Mesenchymal stem cell (in vitro differentiated cells and primary cell): ENCODE measurements at regions not wholly inside any gene's neighbourhood (a gene's known extent, or its start where the extent isn't known, plus 50 kb on each side); places are given as distances from the start of the nearest gene placed in this dataset.

Experiments used
- DNase-seq: peaks from one replicate; pipeline ENCODE4 v3.0.0-alpha.2; 2013
- H2AFZ ChIP-seq: one replicate; pipeline ENCODE4 v1.6.1; 2013; ENCODE audit warnings: low read depth, mild to moderate bottlenecking, control low read depth, inconsistent platforms, low read length, moderate library complexity
- H2AK5ac ChIP-seq: 2 replicates; pipeline ENCODE4 v1.6.1; 2013; ENCODE audit warnings: low read length, moderate library complexity, mild to moderate bottlenecking, inconsistent platforms; ENCODE audit not compliant: severe bottlenecking
- H2BK120ac ChIP-seq: one replicate; pipeline ENCODE4 v1.6.1; 2013; ENCODE audit warnings: low read depth, mild to moderate bottlenecking, inconsistent platforms, low read length, moderate library complexity
- H2BK12ac ChIP-seq, 2 experiments: one replicate each; pipeline ENCODE4 v1.6.1; 2013; ENCODE audit warnings: inconsistent platforms in 2 of 2, low read length in 2 of 2, mild to moderate bottlenecking in 2 of 2, moderate library complexity in 2 of 2, control low read depth in 1 of 2
- H2BK15ac ChIP-seq: one replicate; pipeline ENCODE4 v1.6.1; 2013; ENCODE audit warnings: mild to moderate bottlenecking, low read depth, inconsistent platforms; ENCODE audit not compliant: poor library complexity, severe bottlenecking
- H2BK5ac ChIP-seq: 2 replicates; pipeline ENCODE4 v1.6.1; 2013; ENCODE audit warnings: low read depth, mild to moderate bottlenecking, low read length, control low read depth, inconsistent platforms; ENCODE audit not compliant: poor library complexity, severe bottlenecking
- H3K14ac ChIP-seq, 2 experiments: one replicate each; pipeline ENCODE4 v1.6.1; 2013; ENCODE audit warnings: inconsistent platforms in 2 of 2, low read length in 2 of 2, control low read depth in 1 of 2, mild to moderate bottlenecking in 1 of 2, moderate library complexity in 1 of 2
- H3K18ac ChIP-seq, 2 experiments: one replicate each; pipeline ENCODE4 v1.6.1; 2013; ENCODE audit warnings: inconsistent platforms in 2 of 2, low read length in 2 of 2, control low read depth in 1 of 2, low read depth in 1 of 2, mild to moderate bottlenecking in 1 of 2
- H3K23ac ChIP-seq, 2 experiments: one replicate each; pipeline ENCODE4 v1.6.1; 2013; ENCODE audit warnings: inconsistent platforms in 2 of 2, low read length in 2 of 2, mild to moderate bottlenecking in 2 of 2, moderate library complexity in 2 of 2, control low read depth in 1 of 2
- H3K27ac ChIP-seq: 2 replicates; pipeline ENCODE4 v1.5.1; 2013; ENCODE audit warnings: mild to moderate bottlenecking, moderate library complexity, low read length, control low read depth, inconsistent platforms; ENCODE audit not compliant: poor library complexity, severe bottlenecking
- H3K27me3 ChIP-seq, 2 experiments: 2 replicates each; pipeline versions ENCODE4 v1.6.1 to v1.7.0; 2013; ENCODE audit warnings: low read length in 2 of 2, mild to moderate bottlenecking in 2 of 2, moderate library complexity in 2 of 2, control low read depth in 1 of 2, inconsistent platforms in 1 of 2; ENCODE audit not compliant: control insufficient read depth in 1 of 2, insufficient read depth in 1 of 2
- H3K36me3 ChIP-seq, 2 experiments: 2 replicates each; pipeline versions ENCODE4 v1.6.1 to v1.7.0; 2013; ENCODE audit warnings: low read length in 2 of 2, control low read depth in 1 of 2, inconsistent platforms in 1 of 2, low read depth in 1 of 2, mild to moderate bottlenecking in 1 of 2; ENCODE audit not compliant: insufficient read depth in 2 of 2, control insufficient read depth in 1 of 2
- H3K4ac ChIP-seq, 2 experiments: one replicate each; pipeline ENCODE4 v1.6.1; 2013; ENCODE audit warnings: inconsistent platforms in 2 of 2, low read length in 2 of 2, mild to moderate bottlenecking in 2 of 2, moderate library complexity in 2 of 2, control low read depth in 1 of 2, low read depth in 1 of 2
- H3K4me1 ChIP-seq: 2 replicates; pipeline ENCODE4 v1.6.1; 2013; ENCODE audit warnings: low read depth, low read length, control low read depth; ENCODE audit not compliant: control insufficient read depth, insufficient read depth
- H3K4me2 ChIP-seq: 2 replicates; pipeline ENCODE4 v1.6.1; 2013; ENCODE audit warnings: low read length, mild to moderate bottlenecking, inconsistent platforms; ENCODE audit not compliant: poor library complexity, severe bottlenecking
- H3K4me3 ChIP-seq, 2 experiments: 2 replicates each; pipeline versions ENCODE4 v1.5.1 to v1.7.0; 2013; ENCODE audit warnings: low read length in 2 of 2, mild to moderate bottlenecking in 2 of 2, control low read depth in 1 of 2, low read depth in 1 of 2; ENCODE audit not compliant: insufficient read depth in 1 of 2
- H3K79me1 ChIP-seq: replicated peaks from 2 replicates; pipeline ENCODE4 v1.6.1; 2013; ENCODE audit warnings: mild to moderate bottlenecking, control low read depth, low read length, inconsistent platforms; ENCODE audit not compliant: poor library complexity, severe bottlenecking
- H3K9ac ChIP-seq: 2 replicates; pipeline ENCODE4 v1.7.0; 2013; ENCODE audit warnings: mild to moderate bottlenecking, low read length, moderate library complexity
- H3K9me3 ChIP-seq: 2 replicates; pipeline ENCODE4 v1.7.0; 2013; ENCODE audit warnings: mild to moderate bottlenecking, low read length; ENCODE audit not compliant: control insufficient read depth
- H4K8ac ChIP-seq: one replicate; pipeline ENCODE4 v1.6.1; 2013; ENCODE audit warnings: inconsistent platforms, mild to moderate bottlenecking, low read length, moderate library complexity
- H4K91ac ChIP-seq: one replicate; pipeline ENCODE4 v1.6.1; 2013; ENCODE audit warnings: mild to moderate bottlenecking, low read length, inconsistent platforms
- WGBS: methylation state at CpG from one replicate; pipeline ENCODE4 v1.1.7; 2013; ENCODE audit warnings: mixed read lengths; 5-methylcytosine and 5-hydroxymethylcytosine counted together

DNA sequence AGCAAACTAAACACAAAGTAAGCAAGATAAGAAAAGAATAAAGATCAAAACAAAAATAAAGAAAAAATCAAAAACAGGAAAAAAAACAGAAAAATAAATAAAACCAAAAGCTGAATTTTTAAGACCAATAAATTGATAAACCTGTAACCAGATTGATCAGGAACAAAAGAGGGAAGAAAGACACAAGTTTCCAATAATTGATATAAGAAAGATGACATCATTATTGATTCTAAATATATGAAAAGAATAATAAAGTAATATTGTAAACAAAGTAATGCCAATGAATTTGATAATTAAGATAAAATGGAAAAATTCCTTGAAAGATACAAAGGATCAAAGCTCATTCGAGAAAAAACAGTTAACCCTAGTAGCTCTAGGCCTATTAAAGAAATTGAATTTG, 394.6 kb upstream of the LRATD1 start:
- Histone ChIP-seq H3K36me3 (no peaks in the 10 kb centered on the region), H4K8ac (no peak overlapping the region), H3K4me3 (no peak overlapping the region), H3K4me1 (no peaks in the 10 kb centered on the region), H3K4ac (no peak overlapping the region), H3K9me3 (no peaks in the 10 kb centered on the region), H2BK5ac (no peak overlapping the region), H2BK15ac (no peak overlapping the region), H3K79me1 (no peaks in the 10 kb centered on the region), H2BK12ac (no peak overlapping the region), H3K18ac (no peak overlapping the region), H2BK120ac (no peak overlapping the region), H2AFZ (no peak overlapping the region), H3K27me3 (no peaks in the 10 kb centered on the region), H2AK5ac (no peak overlapping the region), H3K9ac (no peak overlapping the region), H3K23ac (no peak overlapping the region), H3K4me2 (no peak overlapping the region), H3K14ac (no peak overlapping the region), H3K27ac (no peak overlapping the region), H4K91ac (no peak overlapping the region)
- WGBS, result no CpG with 5 or more reads among the region's 1 CpG
- DNase-seq, result no peak

- Histone ChIP-seq H3K4me3 (no peak overlapping the region), H3K18ac (no peak overlapping the region), H3K9me3 (peaks cover 2% of the 10 kb centered on the region), H2BK5ac (no peak overlapping the region), H3K4me2 (no peak overlapping the region), H4K8ac (no peak overlapping the region), H2BK12ac (no peak overlapping the region), H3K27ac (no peak overlapping the region), H2BK120ac (no peak overlapping the region), H3K9ac (no peak overlapping the region), H3K27me3 (no peaks in the 10 kb centered on the region), H3K23ac (no peak overlapping the region), H3K4me1 (no peaks in the 10 kb centered on the region), H3K4ac (no peak overlapping the region), H2AK5ac (no peak overlapping the region), H3K36me3 (no peaks in the 10 kb centered on the region), H2AFZ (no peak overlapping the region), H2BK15ac (no peak overlapping the region), H4K91ac (no peak overlapping the region), H3K79me1 (no peaks in the 10 kb centered on the region), H3K14ac (no peak overlapping the region)
- 91% methylated on average over 1 of the region's 3 CpGs for WGBS
- no peak for DNase-seq
Measured at GRCh38 chr2:14239605-14240004, 392.9 kb upstream of the LRATD1 start.

DNA sequence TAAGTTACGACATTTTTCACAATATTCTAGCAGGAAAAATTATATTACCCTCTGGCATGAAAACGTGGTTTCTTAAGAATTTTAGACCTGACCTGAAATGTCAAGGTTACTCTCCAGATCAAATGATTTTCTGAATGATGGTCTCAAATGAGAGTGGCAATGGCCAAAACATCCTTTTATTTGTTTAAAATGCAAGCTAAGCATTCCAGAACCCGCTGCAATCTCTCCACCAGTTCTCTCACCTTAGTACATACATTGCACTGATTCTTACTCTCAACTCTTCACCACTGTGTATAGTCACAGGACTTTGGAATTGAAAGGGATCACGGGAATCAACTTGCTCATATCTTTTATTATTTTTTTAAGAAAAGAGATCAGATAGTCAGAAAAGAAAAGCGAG, 391.6 kb upstream of the LRATD1 start:
- Histone ChIP-seq H2BK12ac (no peak overlapping the region), H2AFZ (no peak overlapping the region), H3K23ac (no peak overlapping the region), H4K91ac (no peak overlapping the region), H3K14ac (no peak overlapping the region), H3K4ac (no peak overlapping the region), H3K79me1 (no peaks in the 10 kb centered on the region), H2AK5ac (no peak overlapping the region), H3K27ac (no peak overlapping the region), H2BK15ac (no peak overlapping the region), H4K8ac (no peak overlapping the region), H3K4me1 (no peaks in the 10 kb centered on the region), H2BK5ac (no peak overlapping the region), H3K9me3 (peaks cover 6% of the 10 kb centered on the region), H3K4me3 (no peak overlapping the region), H3K27me3 (no peaks in the 10 kb centered on the region), H3K36me3 (no peaks in the 10 kb centered on the region), H3K4me2 (no peak overlapping the region), H2BK120ac (no peak overlapping the region), H3K9ac (no peak overlapping the region), H3K18ac (no peak overlapping the region)
- WGBS, result 86% methylated on average over 3 of the region's 5 CpGs
- no peak for DNase-seq

DNA sequence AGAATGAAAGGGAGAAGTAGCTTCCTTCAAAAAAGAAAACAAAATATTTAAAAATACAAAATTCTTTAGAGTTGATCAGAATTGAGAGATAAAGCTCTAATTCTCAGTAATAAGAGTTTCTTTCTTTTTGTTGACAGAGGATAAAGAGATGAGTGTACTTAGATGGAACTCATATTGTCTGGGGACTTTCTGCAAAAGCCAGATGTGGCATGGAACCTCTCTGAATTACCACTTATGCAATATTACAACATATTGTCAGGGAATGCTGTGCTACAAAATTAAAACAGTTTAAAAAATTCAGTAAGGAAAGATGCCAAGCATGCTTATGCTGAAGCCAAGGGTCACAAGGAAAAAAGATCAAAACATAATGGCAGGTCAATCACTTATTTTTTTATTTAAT, 386.6 kb upstream of the LRATD1 start:
- Histone ChIP-seq H3K4ac (no peak overlapping the region), H3K14ac (no peak overlapping the region), H2BK12ac (no peak overlapping the region), H2AFZ (no peak overlapping the region), H3K79me1 (no peaks in the 10 kb centered on the region), H3K4me2 (no peak overlapping the region), H2BK5ac (no peak overlapping the region), H4K8ac (no peak overlapping the region), H3K36me3 (no peaks in the 10 kb centered on the region), H3K4me1 (no peaks in the 10 kb centered on the region), H3K27me3 (no peaks in the 10 kb centered on the region), H2BK120ac (no peak overlapping the region), H2BK15ac (no peak overlapping the region), H4K91ac (no peak overlapping the region), H3K9ac (no peak overlapping the region), H3K23ac (no peak overlapping the region), H3K9me3 (peaks cover 14% of the 10 kb centered on the region), H3K4me3 (no peak overlapping the region), H2AK5ac (no peak overlapping the region), H3K27ac (no peak overlapping the region), H3K18ac (no peak overlapping the region)
- no peak for DNase-seq
